HepG2 (cell line): ENCODE measurements at regions not wholly inside any gene's neighbourhood (a gene's known extent, or its start where the extent isn't known, plus 50 kb on each side); places are given as distances from the start of the nearest gene placed in this dataset.

Experiments
- ATAC-seq: fragments of 200-7000 bp; cut with Tn5 transposase; 3 replicates; pipeline ENCODE4 v1.9.1; 2020; ENCODE audit warnings: mild to moderate bottlenecking, moderate library complexity
- BruUV-seq: library from RNA; stranded (reverse); fragments of 400-500 nt; replicated peaks from 2 replicates; lab custom pipeline; 2021; lab: Mats Ljungman, UMichigan
- CTCF ChIA-PET: fragments of 300-600 bp; formaldehyde crosslinking; extraction: SDS; loops from one replicate; lab custom pipeline; 2021; ENCODE audit warnings: low total read pairs, inconsistent platforms, low intra/inter-chr PET ratio; lab: Yijun Ruan, JAX
- POLR2A ChIA-PET: fragments of 350-600 bp; sonication (Branson Sonifier 250); formaldehyde crosslinking; loops from one replicate; lab custom pipeline; 2020; ENCODE audit warnings: antibody characterized with exemption, inconsistent platforms; lab: Yijun Ruan, JAX
- DNase-seq: peaks from one replicate; pipeline ENCODE4 v3.0.0-alpha.2; 2015; ENCODE audit warnings: low spot score
- FAIRE-seq: peaks from 3 replicates; lab custom pipeline; 2011; peaks lifted over from hg19 to GRCh38; lab: Jason Lieb, UNC
- H2AFZ ChIP-seq: one replicate; pipeline ENCODE4 v1.6.1; 2011; ENCODE audit warnings: low read length, inconsistent platforms
- H3K27ac ChIP-seq: fragments of 300-600 bp; 3 replicates; pipeline ENCODE4 v1.8.0; 2011; ENCODE audit warnings: mixed run types, mild to moderate bottlenecking, mixed read lengths, low read length, inconsistent platforms; ENCODE audit not compliant: insufficient read depth; ENCODE audit errors: extremely low read length
- H3K27me3 ChIP-seq, 2 experiments: fragments of 200-600 bp in 1 of 2; 2 replicates in 1 of 2; 3 replicates in 1 of 2; pipeline versions ENCODE4 v1.6.0 to v1.8.0; 2011; ENCODE audit warnings: low read length in 2 of 2, mild to moderate bottlenecking in 2 of 2, moderate library complexity in 2 of 2, inconsistent platforms in 1 of 2; ENCODE audit not compliant: insufficient read depth in 2 of 2, control insufficient read depth in 1 of 2
- H3K36me3 ChIP-seq, 2 experiments: fragments of 200-600 bp in 1 of 2; replicated peaks in 1 of 2; 2 replicates in 1 of 2; 3 replicates in 1 of 2; pipeline versions ENCODE4 v1.5.1 to v1.8.0; 2011; ENCODE audit warnings: low read length in 2 of 2, inconsistent platforms in 1 of 2; ENCODE audit not compliant: insufficient read depth in 2 of 2, control insufficient read depth in 1 of 2
- H3K4me1 ChIP-seq: 2 replicates; pipeline ENCODE4 v1.5.1; 2012; ENCODE audit warnings: low read length, inconsistent platforms; ENCODE audit not compliant: insufficient read depth
- H3K4me2 ChIP-seq: 2 replicates; pipeline ENCODE4 v1.6.0; 2011; ENCODE audit warnings: low read depth, low read length, inconsistent platforms
- H3K4me3 ChIP-seq, 3 experiments: fragments of 200-600 bp in 1 of 3; sonication (generic), shearing (Covaris generic) in 1 of 3; replicated peaks in 1 of 3; 2 replicates each; pipeline ENCODE4 v1.5.1; 2011 to 2016; ENCODE audit warnings: low read length in 3 of 3, inconsistent platforms in 2 of 3, low read depth in 2 of 3, mild to moderate bottlenecking in 2 of 3, control low read depth in 1 of 3, mixed read lengths in 1 of 3; ENCODE audit not compliant: insufficient read depth in 1 of 3
- H3K79me2 ChIP-seq: one replicate; pipeline ENCODE4 v1.6.1; 2011; ENCODE audit warnings: low read length, inconsistent platforms; ENCODE audit not compliant: insufficient read depth
- H3K9ac ChIP-seq: 2 replicates; pipeline ENCODE4 v1.6.0; 2011; ENCODE audit warnings: mild to moderate bottlenecking, low read depth, low read length, inconsistent platforms; ENCODE audit not compliant: insufficient read depth
- H3K9me3 ChIP-seq: 2 replicates; pipeline ENCODE4 v1.5.1; 2012; ENCODE audit warnings: mild to moderate bottlenecking, low read length
- H4K20me1 ChIP-seq: 2 replicates; pipeline ENCODE4 v1.6.0; 2011; ENCODE audit warnings: inconsistent platforms, mild to moderate bottlenecking, low read length, moderate library complexity; ENCODE audit not compliant: insufficient read depth
- CREBL2 ChIP-seq: sonication (generic); formaldehyde crosslinking; IDR thresholded peaks from 2 replicates; pipeline ENCODE4 v1.8.1; 2023; ENCODE audit warnings: missing genetic modification reagents, mild to moderate bottlenecking, borderline replicate concordance
- RBM39 ChIP-seq: fragments of 200-400 bp; formaldehyde crosslinking; IDR thresholded peaks from one replicate; pipeline ENCODE4 v1.6.1; 2018; ENCODE audit warnings: antibody characterized with exemption, mild to moderate bottlenecking, low read depth, low read length; ENCODE audit not compliant: poor library complexity, severe bottlenecking
- SMAD1 ChIP-seq: sonication (generic); formaldehyde crosslinking; IDR thresholded peaks from 2 replicates; pipeline ENCODE4 v1.4.0; 2020; ENCODE audit warnings: missing genetic modification reagents, low read depth, mild to moderate bottlenecking, borderline replicate concordance
- TAF15 ChIP-seq: fragments of 200-400 bp; formaldehyde crosslinking; IDR thresholded peaks from one replicate; pipeline ENCODE4 v1.6.1; 2018; ENCODE audit warnings: mild to moderate bottlenecking, low read depth, low read length; ENCODE audit not compliant: poor library complexity, severe bottlenecking
- ZBTB8A ChIP-seq: sonication (generic); formaldehyde crosslinking; IDR thresholded peaks from 2 replicates; pipeline ENCODE4 v1.4.0; 2020; ENCODE audit warnings: mild to moderate bottlenecking, low read depth, missing genetic modification reagents, borderline replicate concordance
- ZNF337 ChIP-seq: sonication (generic); formaldehyde crosslinking; IDR thresholded peaks from 2 replicates; pipeline ENCODE4 v1.5.1; 2020; ENCODE audit warnings: missing genetic modification reagents, low read depth, mild to moderate bottlenecking, borderline replicate concordance
- ZNF432 ChIP-seq: sonication (generic); formaldehyde crosslinking; IDR thresholded peaks from 2 replicates; pipeline ENCODE4 v1.5.0; 2020; ENCODE audit warnings: missing genetic modification reagents, mild to moderate bottlenecking, borderline replicate concordance
- ZNF496 ChIP-seq: sonication (generic); formaldehyde crosslinking; IDR thresholded peaks from 2 replicates; pipeline ENCODE4 v1.8.1; 2023; ENCODE audit warnings: mild to moderate bottlenecking, moderate library complexity, missing genetic modification reagents; ENCODE audit not compliant: insufficient replicate concordance
- ZNF557 ChIP-seq: sonication (generic); formaldehyde crosslinking; IDR thresholded peaks from 2 replicates; pipeline ENCODE4 v1.4.0; 2020; ENCODE audit warnings: missing genetic modification reagents
- ZSCAN31 ChIP-seq: sonication (generic); formaldehyde crosslinking; IDR thresholded peaks from 2 replicates; pipeline ENCODE4 v1.5.0; 2020; ENCODE audit warnings: low read depth, mild to moderate bottlenecking, missing genetic modification reagents
- WGBS: methylation state at CpG from one replicate; pipeline ENCODE4 v1.1.6; 2017; ENCODE audit warnings: low lambda C conversion rate; 5-methylcytosine and 5-hydroxymethylcytosine counted together
- in situ Hi-C: cut with HindIII; loops from 2 replicates; pipeline ENCODE4 v1.10.0; 2017; ENCODE audit warnings: low pct_unique_long_range_greater_than_20kb; ENCODE audit not compliant: extremely low pct_ligation_motif_present
- intact Hi-C: fragments of 100-400 bp; cut with micrococcal nuclease; formaldehyde crosslinking; loops from one replicate; pipeline ENCODE4 v1.10.0; 2022; ENCODE audit not compliant: unreplicated experiment

- Histone ChIP-seq H3K36me3 (no peaks in the 10 kb centered on the region), H3K4me2 (no peak overlapping the region), H2AFZ (no peak overlapping the region), H3K4me3 (no peak overlapping the region), H3K9ac (no peak overlapping the region), H3K4me1 (no peaks in the 10 kb centered on the region)
- ATAC-seq (no peak), FAIRE-seq (no peak)
- intact Hi-C loops = no loop called here
- POLR2A ChIA-PET = no interaction called here
- no peak for TF ChIP-seq ZNF557
- no peak for TF ChIP-seq TAF15
- no peak for TF ChIP-seq ZSCAN31 (CRISPR knock-in tag)
- TF ChIP-seq SMAD1 (CRISPR knock-in tag) = no peak
- TF ChIP-seq CREBL2 (CRISPR knock-in tag) = no peak
- no peak for TF ChIP-seq ZNF432
- no peak for TF ChIP-seq ZNF496 (CRISPR knock-in tag)
- no peak for TF ChIP-seq ZBTB8A (CRISPR knock-in tag)
- no peak for TF ChIP-seq RBM39
- TF ChIP-seq ZNF337 (CRISPR knock-in tag) = no peak
- TF ChIP-seq, all 625 proteins: peak for 0
- no peaks in the 10 kb centered on the region for H3K79me2 ChIP-seq
- no TSS peak for BruUV-seq
- 9% methylated on average over 6 of the region's 6 CpGs for WGBS
- in situ Hi-C loops = no loop called here
- H3K9me3 ChIP-seq = peaks cover 14% of the 10 kb centered on the region
- CTCF ChIA-PET = no interaction called here
- H4K20me1 ChIP-seq = no peaks in the 10 kb centered on the region
- no peak overlapping the region for H3K27ac ChIP-seq
- no peak for DNase-seq
- 0 out of 5 replicates have a peak, but pooled peaks cover 0 to 12% of the 10 kb centered on the region in 2 experiments for H3K27me3 ChIP-seq
Measured at GRCh38 chr20:10129749-10130148, 88.9 kb upstream of the SNAP25 start.
